HG02763 (cell line): ENCODE measurements at regions not wholly inside any gene's neighbourhood (a gene's known extent, or its start where the extent isn't known, plus 50 kb on each side); places are given as distances from the start of the nearest gene placed in this dataset.

Source experiments
- ATAC-seq: cut with Tn5 transposase; IDR thresholded peaks from one replicate; pipeline ENCODE4 v1.9.1; 2021; ENCODE audit warnings: mild to moderate bottlenecking, moderate library complexity; ENCODE audit not compliant: unreplicated experiment

GRCh38 chr1:229991104-229991513 is 75.9 kb upstream of the GALNT2 start:
- no peak for ATAC-seq

DNA sequence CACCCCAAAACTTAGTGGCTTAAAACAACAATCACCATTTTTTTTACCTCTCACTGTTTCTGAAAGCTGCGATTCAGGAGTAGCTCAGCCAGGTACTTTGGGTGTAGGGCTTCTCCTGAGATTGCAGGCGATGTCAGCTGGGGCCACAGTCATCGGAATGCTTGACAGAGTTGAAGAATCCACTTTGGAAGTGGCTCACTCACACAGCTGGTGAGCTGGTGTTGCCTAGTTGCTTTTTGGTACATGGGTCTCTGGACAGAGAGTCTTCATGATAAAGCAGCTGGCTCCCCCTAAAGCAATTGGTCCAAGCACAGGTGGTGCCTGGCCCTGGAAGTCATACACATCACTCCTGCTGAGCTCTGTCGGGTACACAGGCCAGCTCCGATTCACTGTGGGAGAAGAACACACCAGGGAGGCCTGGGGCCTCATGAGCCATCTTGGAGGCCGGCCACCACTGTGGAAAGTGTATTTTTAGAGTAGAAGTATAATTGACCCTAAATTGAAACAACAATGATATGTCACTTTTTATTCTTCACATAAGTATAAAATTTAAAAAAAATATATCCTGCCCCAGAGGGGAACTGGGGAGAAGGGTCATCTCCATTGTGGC is 75.2 kb upstream of the GALNT2 start:
- no peak for ATAC-seq

- no peak for ATAC-seq
Observed at GRCh38 chr1:229993060-229993459, 74.0 kb upstream of the GALNT2 start.

GRCh38 chr1:229993894-229994293 is 73.1 kb upstream of the GALNT2 start:
- ATAC-seq = no peak

- ATAC-seq = no peak
Observed at GRCh38 chr1:229999004-229999670, 67.9 kb upstream of the GALNT2 start.

- ATAC-seq = no peak
Observed at GRCh38 chr1:230000493-230001184, 66.4 kb upstream of the GALNT2 start.

DNA sequence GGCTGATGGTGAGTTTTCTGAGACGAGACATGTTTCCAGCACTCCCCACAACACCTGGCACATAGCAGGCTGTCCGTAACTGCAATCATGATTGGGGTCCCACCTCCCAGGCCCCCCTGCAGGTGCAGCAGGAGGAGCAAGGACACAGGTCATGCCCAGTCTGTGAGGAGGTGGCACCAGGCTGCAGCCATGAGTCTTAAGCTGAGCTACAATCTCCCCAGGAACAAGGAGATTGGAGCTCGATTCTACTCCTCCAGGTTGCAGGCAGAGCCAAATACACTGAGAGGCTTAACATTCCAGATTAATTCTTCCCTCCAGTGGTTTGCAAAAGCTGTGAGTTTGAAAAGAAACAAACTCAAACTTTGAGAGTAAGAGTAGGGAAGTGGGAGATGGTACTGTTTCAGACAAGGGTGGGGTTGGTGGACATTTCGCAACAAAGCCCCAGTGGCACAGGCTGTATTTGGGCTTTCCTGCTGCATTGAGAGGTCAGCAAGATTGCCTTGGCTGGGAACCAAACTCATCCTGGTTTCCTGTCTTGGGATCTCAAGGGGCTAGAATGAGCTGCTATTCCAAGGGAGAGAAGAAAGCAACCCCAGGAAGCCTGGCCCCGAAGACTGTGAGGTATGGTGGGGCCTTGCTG is 64.8 kb upstream of the GALNT2 start:
- ATAC-seq = no peak

GRCh38 chr1:230003409-230003808 is 63.6 kb upstream of the GALNT2 start:
- ATAC-seq = no peak

DNA sequence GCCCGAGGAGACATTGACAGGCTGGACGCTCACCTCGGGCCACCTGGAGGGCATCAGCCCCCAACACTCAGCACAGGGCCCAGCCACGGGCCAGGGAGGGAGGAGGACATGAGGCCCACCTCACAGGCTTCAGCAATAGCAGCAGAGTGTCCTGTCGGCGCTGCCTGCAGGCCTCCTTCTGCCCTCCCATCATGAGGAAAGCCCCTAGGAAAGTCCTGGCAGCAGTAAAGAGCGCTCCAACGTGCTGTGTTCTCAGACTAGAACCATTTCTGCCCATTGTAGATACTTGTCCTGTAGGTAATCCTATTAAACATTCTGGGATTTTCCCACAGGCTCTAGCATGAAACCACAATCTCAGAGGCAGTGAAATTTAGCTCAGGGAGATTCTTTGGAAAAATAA is 62.0 kb upstream of the GALNT2 start:
- no peak for ATAC-seq

- ATAC-seq = no peak
Observed at GRCh38 chr1:230008721-230009120, 58.3 kb upstream of the GALNT2 start.

GRCh38 chr1:230009611-230010313 is 57.3 kb upstream of the GALNT2 start:
- no peak for ATAC-seq

- ATAC-seq = no peak
Observed at GRCh38 chr1:230010603-230011332, 56.3 kb upstream of the GALNT2 start.

DNA sequence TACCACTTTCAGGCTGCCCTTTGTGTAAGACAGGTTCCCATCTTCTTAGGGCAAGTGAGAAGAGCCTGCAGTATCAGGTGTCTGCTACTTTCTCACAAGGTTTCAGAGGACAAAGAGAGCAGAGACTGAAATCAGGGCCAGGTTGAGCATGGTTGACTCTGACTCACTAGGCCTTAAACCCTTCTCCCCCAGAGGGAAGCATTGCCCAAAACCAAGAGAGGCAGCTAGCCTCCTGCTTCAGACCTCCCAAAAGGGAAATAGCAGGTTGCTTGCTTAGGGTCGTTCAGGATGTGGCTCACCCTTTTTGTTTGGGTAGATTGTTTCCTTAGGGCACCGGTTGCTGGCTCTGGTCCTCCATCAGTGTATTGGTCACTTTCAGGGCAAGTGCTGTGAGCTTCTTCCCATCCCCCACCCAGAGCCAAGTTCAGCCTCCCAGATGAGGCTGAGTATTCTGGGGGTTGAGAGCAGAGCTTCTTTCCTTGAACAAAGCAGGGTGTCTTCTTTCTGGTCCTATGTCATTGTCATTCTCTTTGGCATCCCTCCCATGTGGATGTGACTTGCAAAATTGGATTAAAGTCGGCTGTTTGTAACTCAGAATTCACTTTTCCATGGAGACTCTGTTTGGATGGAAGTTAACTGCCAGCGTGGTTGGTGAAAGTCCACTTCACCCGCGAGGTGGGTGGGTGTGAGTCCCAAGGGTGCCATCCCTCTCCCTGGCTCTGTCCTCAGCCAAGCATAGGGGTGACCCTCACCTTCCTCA is 55.5 kb upstream of the GALNT2 start:
- no peak for ATAC-seq

DNA sequence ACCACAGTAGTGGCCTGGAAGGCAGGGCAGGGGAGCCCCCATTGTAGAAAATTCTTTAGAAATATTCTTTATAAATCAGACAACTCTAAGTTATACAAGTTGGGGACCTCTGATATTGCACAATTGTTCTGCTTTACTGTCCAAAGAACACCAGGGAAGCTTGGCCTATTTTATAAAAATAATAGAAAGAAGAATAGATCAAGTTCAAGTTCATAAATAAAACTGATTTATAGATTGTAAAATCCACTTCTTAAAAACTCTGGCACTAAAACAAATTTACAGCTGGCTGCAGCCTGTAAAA is 55.0 kb upstream of the GALNT2 start:
- ATAC-seq = no peak

DNA sequence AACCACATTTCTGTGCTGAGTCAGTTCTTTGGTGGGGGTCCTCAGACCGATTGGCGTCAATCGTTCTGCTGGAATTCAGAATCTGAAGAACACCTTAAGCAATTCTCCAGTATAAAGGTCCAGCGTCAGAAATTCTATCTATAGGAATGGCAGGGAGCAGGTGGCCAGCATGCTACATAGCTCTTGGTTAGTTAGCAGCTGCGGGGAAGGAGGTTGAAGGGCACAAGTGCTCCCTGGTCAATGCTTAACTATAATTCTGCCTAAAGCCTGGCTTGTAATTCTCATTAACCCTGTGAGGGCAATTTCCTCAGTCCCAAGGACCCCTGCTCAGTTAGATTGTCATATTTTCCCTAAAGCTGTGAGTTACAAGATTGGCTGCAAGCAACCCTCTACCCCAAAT is 54.3 kb upstream of the GALNT2 start:
- ATAC-seq = no peak

DNA sequence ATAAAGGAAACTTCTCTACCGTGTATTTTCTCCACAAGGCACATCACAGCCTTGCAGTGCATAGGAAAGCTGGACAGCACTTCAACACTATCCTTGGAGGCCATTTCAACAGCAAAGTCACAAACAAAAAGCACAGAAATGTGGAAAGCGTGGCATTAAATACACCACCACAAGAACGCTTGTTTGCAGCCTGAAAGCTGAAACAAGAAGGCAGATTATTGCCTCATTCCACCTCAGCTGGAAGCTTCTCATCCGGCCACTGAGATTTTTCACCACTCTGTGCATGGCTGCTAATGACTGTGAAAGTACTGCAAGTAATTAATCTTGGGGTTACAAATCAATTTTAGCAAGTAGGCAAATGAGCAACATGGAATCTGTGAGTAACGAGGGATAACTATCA is 50.9 kb upstream of the GALNT2 start:
- ATAC-seq = no peak
